Lung (tissue), 11 donors: ENCODE measurements at regions not wholly inside any gene's neighbourhood (a gene's known extent, or its start where the extent isn't known, plus 50 kb on each side); places are given as distances from the start of the nearest gene placed in this dataset.
A peak's percentile ranks its signal among the peaks of the same experiment; 100 is the strongest.

Experiments
- ATAC-seq: fragments of 200-7000 bp; cut with Tn5 transposase; one replicate; pipeline ENCODE4 v1.9.1; 2020; ENCODE audit warnings: moderate number of reproducible peaks; ENCODE audit not compliant: insufficient read depth, low FRiP score
- DNase-seq, 3 donors: peaks; one replicate each; pipeline ENCODE4 v3.0.0-alpha.2; 2013 to 2017
- H3K27ac ChIP-seq, 2 donors: one replicate each; pipeline ENCODE4 v1.5.1; 2013; ENCODE audit warnings: mild to moderate bottlenecking in 2 of 2, moderate library complexity in 2 of 2, control low read depth in 1 of 2, inconsistent platforms in 1 of 2, low read depth in 1 of 2, low read length in 1 of 2
- H3K27me3 ChIP-seq, 3 donors: one replicate each; pipeline ENCODE4 v1.5.1; 2013; ENCODE audit warnings: low read length in 2 of 3; ENCODE audit not compliant: control insufficient read depth in 3 of 3, insufficient read depth in 3 of 3
- H3K36me3 ChIP-seq, 4 donors: one replicate each; pipeline ENCODE4 v1.5.1; 2013; ENCODE audit warnings: low read length in 4 of 4, mild to moderate bottlenecking in 1 of 4, moderate library complexity in 1 of 4; ENCODE audit not compliant: control insufficient read depth in 4 of 4, insufficient read depth in 4 of 4
- H3K4me1 ChIP-seq, 5 donors: one replicate each; pipeline ENCODE4 v1.5.1; 2013; ENCODE audit warnings: low read length in 5 of 5, mild to moderate bottlenecking in 2 of 5, moderate library complexity in 1 of 5; ENCODE audit not compliant: control insufficient read depth in 5 of 5, insufficient read depth in 5 of 5
- H3K4me3 ChIP-seq: one replicate; pipeline ENCODE4 v1.5.1; 2013; ENCODE audit warnings: mild to moderate bottlenecking, control low read depth, moderate library complexity
- H3K9ac ChIP-seq, 2 donors: one replicate each; pipeline ENCODE4 v1.5.1; 2013; ENCODE audit warnings: low read length in 2 of 2, control low read depth in 1 of 2; ENCODE audit not compliant: insufficient read depth in 1 of 2
- H3K9me3 ChIP-seq, 4 donors: one replicate each; pipeline ENCODE4 v1.5.1; 2013; ENCODE audit warnings: low read length in 3 of 4, mild to moderate bottlenecking in 1 of 4, moderate library complexity in 1 of 4; ENCODE audit not compliant: control insufficient read depth in 4 of 4, insufficient read depth in 3 of 4
- CTCF ChIP-seq: IDR thresholded peaks from 2 replicates; pipeline ENCODE4 v1.5.1; 2012; ENCODE audit warnings: mild to moderate bottlenecking; ENCODE audit errors: control extremely low read depth, extremely low read depth
- WGBS, 2 donors: extraction: QIAGEN DNeasy Blood & Tissue Kit; methylation state at CpG; one replicate each; pipeline ENCODE4 v1.1.7; 2013; 5-methylcytosine and 5-hydroxymethylcytosine counted together
- donor health status: control.
- donor health status: control.
- donor health status: Bipolar disorder and iron deficiency.
- donor health status: healthy.
- donor health status: DM: yes; HTN: yes; CAD: no.

- peaks cover 0 to 4% (median 1%) of the 10 kb centered on the region in 4 donors for H3K9me3 ChIP-seq
- no peak overlapping the region for H3K27ac ChIP-seq
- no peak overlapping the region for H3K9ac ChIP-seq
- H3K4me1 ChIP-seq = no peaks in the 10 kb centered on the region
- no peak overlapping the region for H3K4me3 ChIP-seq
- DNase-seq = no peak
- no peak for TF ChIP-seq CTCF
- no peaks in the 10 kb centered on the region for H3K27me3 ChIP-seq
- ATAC-seq = no peak
- no peaks in the 10 kb centered on the region for H3K36me3 ChIP-seq
- 54 to 74% methylated on average over 2 of the region's 2 CpGs for WGBS, 2 donors
Observed at GRCh38 chr4:45043911-45044310, 317.6 kb upstream of the GNPDA2 start.

DNA sequence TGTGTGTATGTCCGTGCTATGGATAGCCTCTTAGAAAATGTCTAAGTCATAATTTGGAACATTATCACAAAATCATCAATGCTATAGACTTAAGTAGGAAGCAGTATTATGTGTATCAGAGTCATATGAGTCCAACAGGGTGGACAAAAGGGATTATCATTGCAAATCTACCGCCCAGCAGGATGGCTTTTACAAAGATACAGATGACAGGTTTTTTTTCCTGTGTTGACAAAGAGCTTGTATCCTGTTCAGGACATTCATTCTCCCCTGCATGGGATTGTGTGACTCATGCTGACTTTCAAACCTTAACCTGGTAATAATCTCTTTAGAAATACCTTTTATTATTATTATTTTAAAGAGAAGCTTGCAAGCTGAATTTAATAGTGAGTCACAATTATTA, 310.3 kb upstream of the GNPDA2 start:
- ATAC-seq = no peak
- 72 to 93% methylated on average over 2 of the region's 2 CpGs for WGBS, 2 donors

GRCh38 chr4:45033676-45034419, 307.5 kb upstream of the GNPDA2 start:
- H3K4me3 ChIP-seq = no peak overlapping the region
- no peaks in the 10 kb centered on the region for H3K9me3 ChIP-seq
- DNase-seq (no peak), ATAC-seq (no peak)
- H3K27me3 ChIP-seq = no peaks in the 10 kb centered on the region
- H3K9ac ChIP-seq = no peak overlapping the region
- H3K36me3 ChIP-seq = no peaks in the 10 kb centered on the region
- peak overlapping the region in 1 of 2 donors; percentile 2 for H3K27ac ChIP-seq
- H3K4me1 ChIP-seq = peaks cover 0 to 3% (median 0%) of the 10 kb centered on the region in 5 donors
- no peak for TF ChIP-seq CTCF
- WGBS, 2 donors = 42 to 56% methylated on average over 5 of the region's 5 CpGs

More for the DNA sequence above, 310.3 kb upstream of the GNPDA2 start:
- no peak for TF ChIP-seq CTCF
- Histone ChIP-seq H3K27ac (no peak overlapping the region), H3K9ac (no peak overlapping the region), H3K4me3 (no peak overlapping the region), H3K4me1 (peaks cover 0 to 3% (median 0%) of the 10 kb centered on the region in 5 donors), H3K36me3 (no peaks in the 10 kb centered on the region), H3K9me3 (no peaks in the 10 kb centered on the region), H3K27me3 (no peaks in the 10 kb centered on the region)
- DNase-seq = no peak
